Heart left ventricle (tissue), 13 donors: ENCODE measurements at regions not wholly inside any gene's neighbourhood (a gene's known extent, or its start where the extent isn't known, plus 50 kb on each side); places are given as distances from the start of the nearest gene placed in this dataset.

Experiments
- CTCF ChIP-seq, 12 donors: fragments of 200-600 bp; sonication (generic) in 4 of 12; IDR thresholded peaks; one replicate each; pipeline versions ENCODE4 v1.5.0 to v1.8.0; 2018 to 2022; ENCODE audit warnings: antibody characterized with exemption in 12 of 12, mild to moderate bottlenecking in 5 of 12
- POLR2A ChIP-seq, 2 donors: fragments of 450-650 bp; IDR thresholded peaks; one replicate each; pipeline ENCODE4 v1.6.1; 2017; ENCODE audit warnings: antibody characterized with exemption in 2 of 2, mild to moderate bottlenecking in 2 of 2, moderate library complexity in 2 of 2
- donor health status: ischemic (EF 13 %, LVEDD 7.1; RV severe dilation, severe dysfunction).
- donor health status: DM: no; HTN: yes; CAD: no.
- donor health status: DM: no; HTN: no; CAD: no.
- donor health status: ischemic (EF 25% LVEDD 6.9; RV normal size, moderate dysfunction).
- donor health status: ischemic (EF 25% LVEDD 5.7; RV mildly dilated, moderate dysfunction).
- donor health status: ischemic (EF 35%, LVEDD 5.7; RV mildly dilated, moderate dysfunction).
- donor health status: nonischemic (EF 11% LVEDD 7.7; RV severe dilation, severe dysfunction).
- donor health status: DM: yes; HTN: yes; CAD: no.
- donor health status: PGD.
- donor health status: ischemic (EF 29% LVEDD 5.4; RV normal size, mild dysfunction).
- donor health status: nonischemic (EF 23%, LVEDD 6.1; RV moderate dilation, normal function).

- no peak for TF ChIP-seq CTCF (IDR thresholded peaks at IDR 0.05)
- no peak for TF ChIP-seq POLR2A (IDR thresholded peaks at IDR 0.05)
Measured at GRCh38 chr5:169430671-169431070, 129.7 kb upstream of the SLIT3 start.
